ENCODE measurements at regions not wholly inside any gene's neighbourhood (a gene's known extent, or its start where the extent isn't known, plus 50 kb on each side); places are given as distances from the start of the nearest gene placed in this dataset.

DNA sequence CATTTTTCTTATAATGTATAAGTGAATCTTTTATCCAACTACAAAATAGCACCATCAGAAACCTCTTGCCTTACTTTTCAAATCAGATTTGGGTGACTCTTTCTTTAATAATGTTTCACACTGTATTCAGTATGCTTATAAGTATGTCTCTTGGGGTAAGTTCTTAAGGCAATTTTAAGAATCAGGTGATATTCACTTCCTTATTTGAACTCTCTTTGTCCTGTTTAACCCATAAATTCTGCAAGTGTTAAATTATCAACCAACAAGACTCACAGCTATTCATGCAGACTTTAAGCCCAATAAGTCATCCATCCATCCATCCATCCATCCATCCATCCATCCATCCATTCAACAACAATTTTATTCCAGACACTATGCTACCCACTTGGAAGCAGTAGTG is 142.7 kb upstream of the FBXL17 start:
- no peaks in the 10 kb centered on the region for H3F3A ChIP-seq (ENCODE audit: insufficient read depth)
- no peak overlapping the region for H3K4me3 ChIP-seq (ENCODE audit: insufficient read depth, low read length, poor library complexity, severe bottlenecking)
- H4K20me1 ChIP-seq (ENCODE audit: low read depth, low read length), result no peaks in the 10 kb centered on the region
- H3K27ac ChIP-seq (ENCODE audit: low read depth, low read length), result no peak overlapping the region
- no peaks in the 10 kb centered on the region for H3K27me3 ChIP-seq (ENCODE audit: low read length)
- no peak overlapping the region for H3K4me2 ChIP-seq (ENCODE audit: low read depth, low read length, poor library complexity, severe bottlenecking)
- no peaks in the 10 kb centered on the region for H3K79me2 ChIP-seq (ENCODE audit: insufficient read depth, low read length)
- no peaks in the 10 kb centered on the region for H3K9me2 ChIP-seq (replicated peaks; ENCODE audit: insufficient read depth, low read length)
- no peaks in the 10 kb centered on the region for H3K36me3 ChIP-seq (ENCODE audit: low read length)
- no peak overlapping the region for H2AFZ ChIP-seq (ENCODE audit: low read depth, low read length, severe bottlenecking)
- no peak overlapping the region for H3K9ac ChIP-seq (ENCODE audit: low read length)
- no peak for TF ChIP-seq EZH2phosphoT487 (conservative IDR thresholded peaks at IDR 0.05; ENCODE audit: low read length)
- TF ChIP-seq, protein P1, sequence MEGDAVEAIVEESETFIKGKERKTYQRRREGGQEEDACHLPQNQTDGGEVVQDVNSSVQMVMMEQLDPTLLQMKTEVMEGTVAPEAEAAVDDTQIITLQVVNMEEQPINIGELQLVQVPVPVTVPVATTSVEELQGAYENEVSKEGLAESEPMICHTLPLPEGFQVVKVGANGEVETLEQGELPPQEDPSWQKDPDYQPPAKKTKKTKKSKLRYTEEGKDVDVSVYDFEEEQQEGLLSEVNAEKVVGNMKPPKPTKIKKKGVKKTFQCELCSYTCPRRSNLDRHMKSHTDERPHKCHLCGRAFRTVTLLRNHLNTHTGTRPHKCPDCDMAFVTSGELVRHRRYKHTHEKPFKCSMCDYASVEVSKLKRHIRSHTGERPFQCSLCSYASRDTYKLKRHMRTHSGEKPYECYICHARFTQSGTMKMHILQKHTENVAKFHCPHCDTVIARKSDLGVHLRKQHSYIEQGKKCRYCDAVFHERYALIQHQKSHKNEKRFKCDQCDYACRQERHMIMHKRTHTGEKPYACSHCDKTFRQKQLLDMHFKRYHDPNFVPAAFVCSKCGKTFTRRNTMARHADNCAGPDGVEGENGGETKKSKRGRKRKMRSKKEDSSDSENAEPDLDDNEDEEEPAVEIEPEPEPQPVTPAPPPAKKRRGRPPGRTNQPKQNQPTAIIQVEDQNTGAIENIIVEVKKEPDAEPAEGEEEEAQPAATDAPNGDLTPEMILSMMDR (IDR thresholded peaks at IDR 0.05; ENCODE audit: insufficient read depth, low read length, poor library complexity, severe bottlenecking), result no peak
- H3K9me3 ChIP-seq (ENCODE audit: insufficient read depth, low read length), result peaks cover 5% of the 10 kb centered on the region; the same call in 1 of the 2 replicates

DNA sequence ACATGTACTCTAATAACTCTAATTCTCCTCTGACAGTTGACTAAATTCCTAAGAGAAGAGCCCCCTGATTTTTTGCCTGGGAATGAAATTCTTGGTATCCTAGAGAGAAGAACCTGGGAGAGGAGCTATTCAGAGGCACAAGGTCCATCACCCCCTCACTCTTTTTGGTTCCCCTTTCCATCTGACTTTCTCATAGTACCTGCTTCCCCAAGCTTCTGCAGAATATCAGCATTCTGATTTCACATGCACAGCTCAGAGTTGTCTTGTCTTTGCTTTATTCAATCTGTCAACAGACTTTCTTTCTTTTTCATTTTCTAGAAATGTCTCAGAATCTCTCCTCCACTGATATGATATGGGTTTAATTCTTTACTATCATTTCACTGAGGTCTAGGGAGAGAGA is 141.5 kb upstream of the FBXL17 start:
- no peaks in the 10 kb centered on the region for H3K9me2 ChIP-seq (replicated peaks; ENCODE audit: insufficient read depth, low read length)
- H3K4me2 ChIP-seq (ENCODE audit: low read depth, low read length, poor library complexity, severe bottlenecking), result no peak overlapping the region
- no peak overlapping the region for H3K9ac ChIP-seq (ENCODE audit: low read length)
- H3K79me2 ChIP-seq (ENCODE audit: insufficient read depth, low read length), result no peaks in the 10 kb centered on the region
- TF ChIP-seq EZH2phosphoT487 (conservative IDR thresholded peaks at IDR 0.05; ENCODE audit: low read length), result no peak
- TF ChIP-seq, protein P1 (IDR thresholded peaks at IDR 0.05; ENCODE audit: insufficient read depth, low read length, poor library complexity, severe bottlenecking), result no peak
- no peak overlapping the region for H2AFZ ChIP-seq (ENCODE audit: low read depth, low read length, severe bottlenecking)
- H4K20me1 ChIP-seq (ENCODE audit: low read depth, low read length), result no peaks in the 10 kb centered on the region
- H3K9me3 ChIP-seq (ENCODE audit: insufficient read depth, low read length), result peaks cover 5% of the 10 kb centered on the region; the same call in 1 of the 2 replicates
- no peak overlapping the region for H3K27ac ChIP-seq (ENCODE audit: low read depth, low read length)
- no peaks in the 10 kb centered on the region for H3F3A ChIP-seq (ENCODE audit: insufficient read depth)
- no peaks in the 10 kb centered on the region for H3K27me3 ChIP-seq (ENCODE audit: low read length)
- no peak overlapping the region for H3K4me3 ChIP-seq (ENCODE audit: insufficient read depth, low read length, poor library complexity, severe bottlenecking)
- H3K36me3 ChIP-seq (ENCODE audit: low read length), result no peaks in the 10 kb centered on the region

DNA sequence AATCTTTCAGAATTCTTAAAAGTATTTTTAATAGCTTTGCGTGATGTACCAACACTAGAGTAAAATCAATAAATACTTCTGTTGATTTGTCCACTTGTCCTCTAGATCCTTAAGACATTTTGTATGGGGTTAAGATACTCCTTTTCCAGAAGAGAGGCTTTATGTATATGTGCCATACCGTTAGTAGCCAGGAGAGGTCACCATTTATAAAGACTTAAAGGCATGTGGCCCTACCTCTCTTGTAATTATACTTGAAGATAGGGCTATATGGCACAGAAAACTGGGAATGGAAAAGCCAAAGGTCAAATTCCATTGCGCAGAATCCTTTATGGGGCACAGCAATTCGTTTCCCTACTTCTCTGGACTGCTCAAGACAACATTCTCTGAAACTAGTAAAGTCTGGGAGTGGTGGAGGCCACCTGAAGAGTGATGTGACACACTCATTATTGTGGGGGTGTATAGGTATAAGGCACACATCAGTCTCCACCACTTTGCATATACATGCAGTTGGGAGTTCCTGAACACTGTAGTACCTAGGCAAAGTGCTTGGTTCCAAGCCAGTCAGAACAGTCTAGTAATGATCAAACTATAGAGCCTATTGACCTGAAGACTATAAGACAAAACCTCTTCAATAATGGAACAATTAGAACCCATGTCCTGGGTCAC is 140.1 kb upstream of the FBXL17 start:
- no peak overlapping the region for H3K27ac ChIP-seq (ENCODE audit: low read depth, low read length)

More for the DNA sequence above, 140.1 kb upstream of the FBXL17 start:
- H3K9me3 ChIP-seq (ENCODE audit: insufficient read depth, low read length), result peaks cover 5% of the 10 kb centered on the region; the same call in 1 of the 2 replicates
- no peak overlapping the region for H3K9ac ChIP-seq (ENCODE audit: low read length)
- no peaks in the 10 kb centered on the region for H3K36me3 ChIP-seq (ENCODE audit: low read length)
- H3K9me2 ChIP-seq (replicated peaks; ENCODE audit: insufficient read depth, low read length), result no peaks in the 10 kb centered on the region
- no peaks in the 10 kb centered on the region for H3K79me2 ChIP-seq (ENCODE audit: insufficient read depth, low read length)
- TF ChIP-seq EZH2phosphoT487 (conservative IDR thresholded peaks at IDR 0.05; ENCODE audit: low read length), result no peak
- TF ChIP-seq, protein P1 (IDR thresholded peaks at IDR 0.05; ENCODE audit: insufficient read depth, low read length, poor library complexity, severe bottlenecking), result peak; percentile 60
- H2AFZ ChIP-seq (ENCODE audit: low read depth, low read length, severe bottlenecking), result no peak overlapping the region
- H4K20me1 ChIP-seq (ENCODE audit: low read depth, low read length), result no peaks in the 10 kb centered on the region
- no peaks in the 10 kb centered on the region for H3F3A ChIP-seq (ENCODE audit: insufficient read depth)
- H3K27me3 ChIP-seq (ENCODE audit: low read length), result no peaks in the 10 kb centered on the region
- H3K4me2 ChIP-seq (ENCODE audit: low read depth, low read length, poor library complexity, severe bottlenecking), result no peak overlapping the region
- H3K4me3 ChIP-seq (ENCODE audit: insufficient read depth, low read length, poor library complexity, severe bottlenecking), result no peak overlapping the region

Data from SU-DHL-6 (cell line).